ENCODE measurements at regions not wholly inside any gene's neighbourhood (a gene's known extent, or its start where the extent isn't known, plus 50 kb on each side); places are given as distances from the start of the nearest gene placed in this dataset.
A peak's percentile ranks its signal among the peaks of the same experiment; 100 is the strongest.

- ATAC-seq (replicated peaks in 6 of 8): no peak
- in situ Hi-C loops (cut with MboI; ENCODE audit: low pct_unique_long_range_greater_than_20kb in 2 of 9, low sequenced_read_pairs in 9 of 9, unreplicated experiment in 9 of 9): no loop called here
- H3K4me3 ChIP-seq: no peak overlapping the region
- no peaks in the 10 kb centered on the region for H3K4me1 ChIP-seq (replicated peaks in 1 of 2)
- no peak overlapping the region for H3K27ac ChIP-seq
- 88 to 100% (median 89%) methylated on average over 1 to 13 of the region's 15 CpGs; no CpG with 5 or more reads in 5 of the 10 experiments for WGBS, 10 experiments
These were observed 240.3 kb downstream of the DLL1 start for GRCh38 chr6:170050591-170051041.

GRCh38 chr6:170049641-170050561 lies 241.0 kb downstream of the DLL1 start:
- Histone ChIP-seq H3K27ac (no peak overlapping the region), H3K4me1 (replicated peaks in 1 of 2) (no peaks in the 10 kb centered on the region), H3K4me3 (no peak overlapping the region)
- 0 to 95% (median 51%) methylated on average over 1 to 7 of the region's 38 CpGs; no CpG with 5 or more reads in 4 of the 10 experiments for WGBS, 10 experiments
- in situ Hi-C loops (cut with MboI; ENCODE audit: low pct_unique_long_range_greater_than_20kb in 2 of 9, low sequenced_read_pairs in 9 of 9, unreplicated experiment in 9 of 9): no loop called here
- peak in 3 of 8 experiments; percentile 83 to 95 (median 84) for ATAC-seq (replicated peaks in 6 of 8)

- Histone ChIP-seq H3K27ac (no peak overlapping the region), H3K4me1 (replicated peaks in 1 of 2) (no peaks in the 10 kb centered on the region), H3K4me3 (no peak overlapping the region)
- 0 to 100% (median 90%) methylated on average over 1 to 5 of the region's 16 CpGs; no CpG with 5 or more reads in 2 of the 10 experiments for WGBS, 10 experiments
- in situ Hi-C loops (cut with MboI; ENCODE audit: low pct_unique_long_range_greater_than_20kb in 2 of 9, low sequenced_read_pairs in 9 of 9, unreplicated experiment in 9 of 9): no loop called here
- ATAC-seq (replicated peaks in 6 of 8): peak in 2 of 8 experiments; percentile 33 to 50
These were observed 242.1 kb downstream of the DLL1 start for GRCh38 chr6:170048615-170049256.

- no peak overlapping the region for H3K4me3 ChIP-seq
- no peak for ATAC-seq (replicated peaks in 6 of 8)
- in situ Hi-C loops (cut with MboI; ENCODE audit: low pct_unique_long_range_greater_than_20kb in 2 of 9, low sequenced_read_pairs in 9 of 9, unreplicated experiment in 9 of 9): no loop called here
- no peaks in the 10 kb centered on the region for H3K4me1 ChIP-seq (replicated peaks in 1 of 2)
- 59 to 100% (median 95%) methylated on average over 1 to 4 of the region's 6 CpGs; no CpG with 5 or more reads in 1 of the 10 experiments for WGBS, 10 experiments
- no peak overlapping the region for H3K27ac ChIP-seq
These were observed 243.1 kb downstream of the DLL1 start for GRCh38 chr6:170047823-170048222.

GRCh38 chr6:170046791-170047626 lies 243.9 kb downstream of the DLL1 start:
- H3K4me3 ChIP-seq: no peak overlapping the region
- H3K27ac ChIP-seq: no peak overlapping the region
- in situ Hi-C loops (cut with MboI; ENCODE audit: low pct_unique_long_range_greater_than_20kb in 2 of 9, low sequenced_read_pairs in 9 of 9, unreplicated experiment in 9 of 9): no loop called here
- WGBS, 10 experiments: 21 to 82% (median 73%) methylated on average over 6 to 16 of the region's 18 CpGs; no CpG with 5 or more reads in 1 of the 10 experiments
- ATAC-seq (replicated peaks in 6 of 8): no peak
- no peaks in the 10 kb centered on the region for H3K4me1 ChIP-seq (replicated peaks in 1 of 2)

- Histone ChIP-seq H3K4me1 (replicated peaks in 1 of 2) (no peaks in the 10 kb centered on the region), H3K4me3 (no peak overlapping the region), H3K27ac (no peak overlapping the region)
- whole genome bisulfite sequencing, 10 experiments: 19 to 88% (median 63%) methylated on average over 1 to 9 of the region's 33 CpGs
- in situ Hi-C loops (cut with MboI; ENCODE audit: low pct_unique_long_range_greater_than_20kb in 2 of 9, low sequenced_read_pairs in 9 of 9, unreplicated experiment in 9 of 9): no loop called here
- no peak for ATAC-seq (replicated peaks in 6 of 8)
These were observed 244.8 kb downstream of the DLL1 start for GRCh38 chr6:170045981-170046667.

- H3K4me1 ChIP-seq (replicated peaks in 1 of 2): no peaks in the 10 kb centered on the region
- WGBS, 10 experiments: 53 to 100% (median 60%) methylated on average over 2 to 5 of the region's 7 CpGs; no CpG with 5 or more reads in 5 of the 10 experiments
- H3K4me3 ChIP-seq: no peak overlapping the region
- in situ Hi-C loops (cut with MboI; ENCODE audit: low pct_unique_long_range_greater_than_20kb in 2 of 9, low sequenced_read_pairs in 9 of 9, unreplicated experiment in 9 of 9): no loop called here
- ATAC-seq (replicated peaks in 6 of 8): no peak
- H3K27ac ChIP-seq: no peak overlapping the region
These were observed 245.3 kb downstream of the DLL1 start for GRCh38 chr6:170045563-170045960.

GRCh38 chr6:170044836-170045562 lies 245.9 kb downstream of the DLL1 start:
- WGBS, 10 experiments: 0 to 100% (median 67%) methylated on average over 1 to 3 of the region's 13 CpGs; no CpG with 5 or more reads in 3 of the 10 experiments
- H3K27ac ChIP-seq: no peak overlapping the region
- no peak for ATAC-seq (replicated peaks in 6 of 8)
- no peak overlapping the region for H3K4me3 ChIP-seq
- in situ Hi-C loops (cut with MboI; ENCODE audit: low pct_unique_long_range_greater_than_20kb in 2 of 9, low sequenced_read_pairs in 9 of 9, unreplicated experiment in 9 of 9): no loop called here
- H3K4me1 ChIP-seq (replicated peaks in 1 of 2): no peaks in the 10 kb centered on the region

- ATAC-seq (replicated peaks in 6 of 8): no peak
- H3K4me1 ChIP-seq (replicated peaks in 1 of 2): no peaks in the 10 kb centered on the region
- 33 to 100% (median 81%) methylated on average over 1 to 7 of the region's 11 CpGs; no CpG with 5 or more reads in 2 of the 10 experiments for WGBS, 10 experiments
- in situ Hi-C loops (cut with MboI; ENCODE audit: low pct_unique_long_range_greater_than_20kb in 2 of 9, low sequenced_read_pairs in 9 of 9, unreplicated experiment in 9 of 9): no loop called here
- no peak overlapping the region for H3K27ac ChIP-seq
- H3K4me3 ChIP-seq: no peak overlapping the region
These were observed 246.7 kb downstream of the DLL1 start for GRCh38 chr6:170043881-170044790.

- Histone ChIP-seq H3K27ac (no peak overlapping the region), H3K4me3 (no peak overlapping the region), H3K4me1 (replicated peaks in 1 of 2) (no peaks in the 10 kb centered on the region)
- peak in 3 of 8 experiments; percentile 19 to 41 (median 33) for ATAC-seq (replicated peaks in 6 of 8)
- 57 to 100% (median 89%) methylated on average over 3 to 19 of the region's 21 CpGs for WGBS, 10 experiments
- in situ Hi-C loops (cut with MboI; ENCODE audit: low pct_unique_long_range_greater_than_20kb in 2 of 9, low sequenced_read_pairs in 9 of 9, unreplicated experiment in 9 of 9): no loop called here
These were observed 247.6 kb downstream of the DLL1 start for GRCh38 chr6:170043150-170043819.
